ENCODE measurements at regions not wholly inside any gene's neighbourhood (a gene's known extent, or its start where the extent isn't known, plus 50 kb on each side); places are given as distances from the start of the nearest gene placed in this dataset.

- DNase-seq (ENCODE audit: low spot score): no peak
Observed at GRCh38 chr5:26231316-26231715, 807.1 kb downstream of the CDH9 start.

- no peak for DNase-seq (ENCODE audit: low spot score)
Observed at GRCh38 chr5:26229848-26230247, 808.5 kb downstream of the CDH9 start.

GRCh38 chr5:26227245-26227644 lies 811.1 kb downstream of the CDH9 start:
- no peak for DNase-seq (ENCODE audit: low spot score)

GRCh38 chr5:26205121-26205520 lies 833.3 kb downstream of the CDH9 start:
- no peak for DNase-seq (ENCODE audit: low spot score)

- DNase-seq (ENCODE audit: low spot score): no peak
Observed at GRCh38 chr5:26193626-26194025, 844.8 kb downstream of the CDH9 start.

- no peak for DNase-seq (ENCODE audit: low spot score)
Observed at GRCh38 chr5:26192486-26192885, 845.9 kb downstream of the CDH9 start.

- no peak for DNase-seq (ENCODE audit: low spot score)
Observed at GRCh38 chr5:26181582-26181981, 856.8 kb downstream of the CDH9 start.

GRCh38 chr5:26148569-26149107 lies 889.7 kb downstream of the CDH9 start:
- DNase-seq (ENCODE audit: low spot score): no peak

GRCh38 chr5:26143259-26143658 lies 895.1 kb downstream of the CDH9 start:
- DNase-seq (ENCODE audit: low spot score): no peak

GRCh38 chr5:26121338-26121737 lies 917.0 kb downstream of the CDH9 start:
- no peak for DNase-seq (ENCODE audit: low spot score)

- DNase-seq (ENCODE audit: low spot score): no peak
Observed at GRCh38 chr5:26104175-26104574, 934.2 kb downstream of the CDH9 start.

GRCh38 chr5:26060212-26060611 lies 978.2 kb downstream of the CDH9 start:
- no peak for DNase-seq (ENCODE audit: low spot score)

GRCh38 chr5:26054594-26054993 lies 983.8 kb downstream of the CDH9 start:
- DNase-seq (ENCODE audit: low spot score): no peak

GRCh38 chr5:26034813-26035212 lies 1003.6 kb downstream of the CDH9 start:
- DNase-seq (ENCODE audit: low spot score): no peak

- no peak for DNase-seq (ENCODE audit: low spot score)
Observed at GRCh38 chr5:26031481-26031880, 1006.9 kb downstream of the CDH9 start.

- no peak for DNase-seq (ENCODE audit: low spot score)
Observed at GRCh38 chr5:26026044-26026443, 1012.3 kb downstream of the CDH9 start.

GRCh38 chr5:26024774-26025173 lies 1013.6 kb downstream of the CDH9 start:
- no peak for DNase-seq (ENCODE audit: low spot score)

GRCh38 chr5:26023361-26023760 lies 1015.0 kb downstream of the CDH9 start:
- DNase-seq (ENCODE audit: low spot score): no peak

GRCh38 chr5:26014206-26014605 lies 1024.2 kb downstream of the CDH9 start:
- DNase-seq (ENCODE audit: low spot score): no peak

- DNase-seq (ENCODE audit: low spot score): no peak
Observed at GRCh38 chr5:26012078-26012477, 1026.3 kb downstream of the CDH9 start.

- no peak for DNase-seq (ENCODE audit: low spot score)
Observed at GRCh38 chr5:26009742-26010141, 1028.6 kb downstream of the CDH9 start.

GRCh38 chr5:26003966-26004365 lies 1034.4 kb downstream of the CDH9 start:
- no peak for DNase-seq (ENCODE audit: low spot score)

- DNase-seq (ENCODE audit: low spot score): no peak
Observed at GRCh38 chr5:25995209-25995608, 1043.2 kb downstream of the CDH9 start.

GRCh38 chr5:25993701-25994100 lies 1044.7 kb downstream of the CDH9 start:
- no peak for DNase-seq (ENCODE audit: low spot score)

GRCh38 chr5:25991639-25992038 lies 1046.7 kb downstream of the CDH9 start:
- no peak for DNase-seq (ENCODE audit: low spot score)
